VCaP (cell line): ENCODE measurements at regions not wholly inside any gene's neighbourhood (a gene's known extent, or its start where the extent isn't known, plus 50 kb on each side); places are given as distances from the start of the nearest gene placed in this dataset.
A peak's percentile ranks its signal among the peaks of the same experiment; 100 is the strongest.

Source experiments
- H3K27ac ChIP-seq: fragments of 450-650 bp; 2 replicates; pipeline ENCODE4 v1.5.1; 2017
- TF ChIP-seq, protein P1 (sequence below): fragments of 450-650 bp; conservative IDR thresholded peaks from 2 replicates; pipeline ENCODE4 v1.5.1; 2017; ENCODE audit warnings: mild to moderate bottlenecking, moderate library complexity

DNA sequence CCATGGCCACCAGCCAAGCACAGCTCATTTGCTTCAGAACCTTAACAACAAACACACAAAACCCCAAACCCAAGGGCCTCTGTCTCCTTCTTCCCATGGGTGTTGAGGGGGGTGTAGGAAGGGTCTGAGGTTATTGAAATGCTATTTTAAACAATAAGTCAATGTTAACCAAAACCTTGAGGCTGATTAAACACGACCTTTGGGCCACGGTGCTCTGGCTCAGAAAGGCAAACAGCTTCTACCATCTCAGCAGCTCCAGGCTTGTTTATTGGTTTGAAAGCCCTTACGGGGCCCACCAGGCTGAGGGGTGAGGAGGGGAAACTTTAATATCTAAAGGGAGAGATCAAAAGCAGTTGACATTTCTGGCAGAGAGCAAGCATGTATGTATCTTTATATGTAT is 185.7 kb upstream of the IRX6 start:
- TF ChIP-seq, protein P1, sequence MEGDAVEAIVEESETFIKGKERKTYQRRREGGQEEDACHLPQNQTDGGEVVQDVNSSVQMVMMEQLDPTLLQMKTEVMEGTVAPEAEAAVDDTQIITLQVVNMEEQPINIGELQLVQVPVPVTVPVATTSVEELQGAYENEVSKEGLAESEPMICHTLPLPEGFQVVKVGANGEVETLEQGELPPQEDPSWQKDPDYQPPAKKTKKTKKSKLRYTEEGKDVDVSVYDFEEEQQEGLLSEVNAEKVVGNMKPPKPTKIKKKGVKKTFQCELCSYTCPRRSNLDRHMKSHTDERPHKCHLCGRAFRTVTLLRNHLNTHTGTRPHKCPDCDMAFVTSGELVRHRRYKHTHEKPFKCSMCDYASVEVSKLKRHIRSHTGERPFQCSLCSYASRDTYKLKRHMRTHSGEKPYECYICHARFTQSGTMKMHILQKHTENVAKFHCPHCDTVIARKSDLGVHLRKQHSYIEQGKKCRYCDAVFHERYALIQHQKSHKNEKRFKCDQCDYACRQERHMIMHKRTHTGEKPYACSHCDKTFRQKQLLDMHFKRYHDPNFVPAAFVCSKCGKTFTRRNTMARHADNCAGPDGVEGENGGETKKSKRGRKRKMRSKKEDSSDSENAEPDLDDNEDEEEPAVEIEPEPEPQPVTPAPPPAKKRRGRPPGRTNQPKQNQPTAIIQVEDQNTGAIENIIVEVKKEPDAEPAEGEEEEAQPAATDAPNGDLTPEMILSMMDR = no peak
- no peak overlapping the region for H3K27ac ChIP-seq

DNA sequence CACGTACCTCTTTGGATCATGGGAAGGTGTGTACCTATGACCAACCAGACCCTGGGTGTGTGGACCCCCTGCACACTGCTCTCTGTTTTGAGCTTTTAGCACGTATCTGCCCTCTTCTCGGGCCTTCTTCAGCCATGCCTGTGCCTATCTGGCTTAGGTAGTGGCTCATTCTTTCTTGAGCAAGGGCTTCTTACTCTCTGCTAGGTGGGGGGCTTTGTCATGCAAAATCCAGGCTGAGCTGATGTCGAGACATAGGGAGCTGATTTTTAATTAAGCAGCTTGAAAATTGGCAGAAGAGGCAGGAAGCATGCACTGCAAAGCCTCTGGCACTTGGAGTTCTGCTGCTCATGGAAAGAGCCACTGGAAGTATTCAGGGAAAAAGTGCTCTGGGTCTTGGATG is 181.6 kb upstream of the IRX6 start:
- TF ChIP-seq, protein P1 = no peak

DNA sequence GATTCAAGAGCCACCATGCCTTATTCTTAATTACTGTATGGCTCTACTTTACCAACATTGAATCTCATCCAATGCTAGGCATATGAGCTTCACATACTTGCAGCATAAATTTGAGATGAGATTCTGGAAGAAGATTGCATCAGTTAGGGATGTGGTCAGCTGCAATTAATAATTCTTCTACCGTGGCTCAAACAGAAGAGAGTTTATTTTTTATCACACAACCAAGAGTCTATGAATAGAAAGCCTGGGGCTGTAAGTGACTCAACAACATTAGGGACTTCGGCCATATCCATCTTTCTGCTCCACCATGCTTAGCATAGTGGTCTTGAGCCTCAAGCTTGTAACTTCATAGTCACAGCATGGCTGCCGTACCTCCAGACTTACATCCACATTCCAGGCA is 179.4 kb upstream of the IRX6 start:
- H3K27ac ChIP-seq = no peak overlapping the region
- TF ChIP-seq, protein P1 = no peak

More for the DNA sequence above, 181.6 kb upstream of the IRX6 start:
- no peak overlapping the region for H3K27ac ChIP-seq

DNA sequence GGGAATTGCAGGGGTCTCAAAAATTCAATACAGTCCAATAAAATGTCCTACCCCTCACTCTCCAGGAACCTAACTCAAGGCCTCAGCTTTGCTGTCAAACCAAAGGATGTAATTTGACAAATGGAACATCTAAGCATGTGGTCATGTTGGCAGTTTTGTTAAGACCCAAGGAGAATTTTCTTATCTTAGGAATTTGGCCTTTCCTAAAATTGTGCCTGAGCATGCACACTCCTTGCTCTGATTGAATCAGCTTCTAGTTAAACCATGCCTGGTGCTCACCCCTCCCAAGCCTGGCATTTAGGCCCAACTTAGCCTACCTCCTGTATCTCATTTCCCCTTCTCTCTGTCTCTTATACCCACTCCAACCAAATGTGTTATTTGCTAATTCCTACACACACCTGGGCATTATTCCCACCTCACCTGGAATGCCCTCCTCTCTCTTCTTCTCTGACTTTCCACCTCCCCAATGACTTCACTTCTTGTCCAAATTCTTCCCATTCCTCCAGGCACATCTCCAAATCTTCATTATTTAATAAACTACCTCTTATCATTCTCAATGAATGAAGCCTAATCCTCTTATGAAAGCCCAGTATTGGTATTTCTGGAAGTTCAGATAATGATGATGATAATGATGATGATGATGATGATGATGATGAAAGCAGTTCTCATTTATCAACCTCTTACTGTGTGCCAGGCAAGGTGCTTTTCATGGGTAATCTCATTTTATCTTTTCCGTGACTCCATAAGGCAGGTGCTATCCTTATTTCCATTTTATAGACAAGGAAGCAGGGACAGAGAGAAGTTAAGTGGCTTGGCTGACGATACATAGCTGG is 178.0 kb upstream of the IRX6 start:
- TF ChIP-seq, protein P1 = no peak
- no peak overlapping the region for H3K27ac ChIP-seq

DNA sequence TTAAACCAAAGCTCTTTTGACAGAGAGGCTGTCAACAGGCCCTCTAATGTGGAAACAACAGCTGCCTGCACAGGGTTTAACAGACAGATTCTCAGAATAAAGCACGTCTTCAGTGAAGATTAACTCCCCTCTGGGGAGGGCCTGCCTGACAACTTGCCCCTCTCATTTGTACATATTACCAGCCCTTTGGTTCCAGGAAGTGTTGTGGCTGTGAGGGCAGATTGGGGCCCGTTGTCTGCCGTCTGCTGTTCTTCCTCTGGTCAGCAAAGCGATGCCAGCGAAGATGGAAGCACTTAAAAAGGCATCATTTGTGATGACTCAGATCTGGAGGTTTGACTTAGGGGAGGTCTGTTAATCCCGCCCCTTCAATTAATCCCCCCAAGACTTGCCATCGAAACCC is 177.0 kb upstream of the IRX6 start:
- TF ChIP-seq, protein P1 = no peak
- no peak overlapping the region for H3K27ac ChIP-seq

DNA sequence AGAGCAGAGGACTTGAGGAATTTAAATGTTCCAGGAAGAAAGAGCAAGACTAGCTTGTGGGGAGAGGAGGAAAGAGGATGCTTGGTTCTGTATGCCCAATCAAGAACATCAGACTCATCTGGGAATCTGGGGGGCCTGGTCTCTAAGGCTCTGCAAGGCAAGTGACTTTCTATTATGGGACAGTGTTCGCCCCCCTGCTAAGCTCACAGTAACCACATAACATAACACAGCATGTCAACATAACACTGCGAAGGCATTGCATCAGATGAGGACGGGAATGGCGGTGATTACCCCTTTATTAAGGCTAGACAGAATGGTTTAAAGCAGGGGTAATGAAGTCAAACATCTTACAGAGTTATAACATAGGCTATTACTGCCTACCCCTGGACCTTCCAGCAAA is 176.6 kb upstream of the IRX6 start:
- H3K27ac ChIP-seq = no peak overlapping the region
- TF ChIP-seq, protein P1 = no peak

DNA sequence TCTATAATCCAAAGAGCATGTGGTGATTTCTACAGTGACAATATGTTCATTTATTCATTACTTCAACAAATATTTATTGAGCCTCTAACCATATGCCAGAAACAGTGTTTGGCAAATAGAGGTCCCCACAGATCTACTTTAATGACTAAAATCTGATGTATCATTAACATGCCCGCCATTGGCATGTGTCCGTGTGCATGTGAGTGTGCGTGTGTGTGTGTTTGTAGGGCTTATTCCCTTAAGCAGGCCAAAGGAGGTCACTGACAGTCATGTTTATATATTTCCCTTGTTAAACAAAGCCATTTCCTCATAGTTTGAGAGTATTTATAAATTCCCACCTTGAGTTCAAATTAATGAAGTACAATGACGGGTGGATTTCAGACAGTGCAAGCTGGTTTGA is 174.4 kb upstream of the IRX6 start:
- H3K27ac ChIP-seq = peak overlapping the region; percentile 67
- TF ChIP-seq, protein P1 = no peak
